OCI-LY7 (cell line): ENCODE measurements at regions not wholly inside any gene's neighbourhood (a gene's known extent, or its start where the extent isn't known, plus 50 kb on each side); places are given as distances from the start of the nearest gene placed in this dataset.

ENCODE experiments used
- BruUV-seq: library from RNA; stranded (reverse); fragments of 400-500 nt; replicated peaks from 2 replicates; lab custom pipeline; 2021; lab: Mats Ljungman, UMichigan
- CTCF ChIA-PET: fragments of 300-600 bp; sonication (Branson Sonifier 250); formaldehyde crosslinking; loops from one replicate; lab custom pipeline; 2022; ENCODE audit warnings: antibody characterized with exemption; ENCODE audit not compliant: unreplicated experiment; lab: Charles Lee
- POLR2A ChIA-PET: fragments of 300-600 bp; sonication (Branson Sonifier 250); formaldehyde crosslinking; loops from one replicate; lab custom pipeline; 2022; ENCODE audit warnings: antibody characterized with exemption; lab: Charles Lee
- DNase-seq: peaks from one replicate; pipeline ENCODE4 v3.0.0-alpha.2; 2015; ENCODE audit warnings: low spot score
- H2AFZ ChIP-seq: fragments of 200-600 bp; sonication (generic), shearing (Covaris generic); 2 replicates; pipeline ENCODE4 v1.6.1; 2014; ENCODE audit warnings: mild to moderate bottlenecking, antibody characterized with exemption, low read length, moderate library complexity
- H3K27ac ChIP-seq: fragments of 200-600 bp; sonication (generic); 2 replicates; pipeline ENCODE4 v1.5.1; 2014; ENCODE audit warnings: mixed run types, low read depth, mild to moderate bottlenecking, moderate library complexity, low read length, inconsistent platforms; ENCODE audit not compliant: poor library complexity, severe bottlenecking
- H3K36me3 ChIP-seq: fragments of 200-600 bp; sonication (generic); 2 replicates; pipeline ENCODE4 v1.6.1; 2014; ENCODE audit warnings: mild to moderate bottlenecking, antibody characterized with exemption, low read length, moderate library complexity, mixed read lengths; ENCODE audit not compliant: insufficient read depth
- H3K4me1 ChIP-seq: fragments of 200-600 bp; sonication (generic); 2 replicates; pipeline ENCODE4 v1.5.1; 2014; ENCODE audit warnings: mild to moderate bottlenecking, low read length; ENCODE audit not compliant: insufficient read depth, poor library complexity, severe bottlenecking
- H3K4me2 ChIP-seq: fragments of 200-600 bp; sonication (generic); 2 replicates; pipeline ENCODE4 v1.6.1; 2014; ENCODE audit warnings: mild to moderate bottlenecking, low read length
- H3K4me3 ChIP-seq: fragments of 200-600 bp; sonication (generic); 2 replicates; pipeline ENCODE4 v1.5.1; 2014; ENCODE audit warnings: mild to moderate bottlenecking, low read depth, low read length; ENCODE audit not compliant: poor library complexity, severe bottlenecking
- H3K79me2 ChIP-seq: fragments of 200-600 bp; sonication (generic); 2 replicates; pipeline ENCODE4 v1.6.1; 2016; ENCODE audit warnings: low read depth, mild to moderate bottlenecking, low read length, moderate library complexity, mixed read lengths; ENCODE audit not compliant: insufficient read depth
- H3K9me2 ChIP-seq: fragments of 200-600 bp; sonication (generic); 2 replicates; pipeline ENCODE4 v1.6.1; 2016; ENCODE audit warnings: mild to moderate bottlenecking, low read length, mixed read lengths; ENCODE audit not compliant: insufficient read depth
- H3K9me3 ChIP-seq: fragments of 200-600 bp; sonication (generic); 2 replicates; pipeline ENCODE4 v1.6.1; 2014; ENCODE audit warnings: mild to moderate bottlenecking, mixed run types, low read length, mixed read lengths
- H4K20me1 ChIP-seq: fragments of 200-600 bp; sonication (generic); 2 replicates; pipeline ENCODE4 v1.6.1; 2014; ENCODE audit warnings: mild to moderate bottlenecking, antibody characterized with exemption, low read length, moderate library complexity, mixed read lengths; ENCODE audit not compliant: insufficient read depth
- CTCF ChIP-seq: fragments of 200-600 bp; sonication (generic); conservative IDR thresholded peaks from 2 replicates; pipeline ENCODE4 v1.5.1; 2014; ENCODE audit warnings: mild to moderate bottlenecking, antibody characterized with exemption, low read length, moderate library complexity, mixed read lengths
- EZH2phosphoT487 ChIP-seq: fragments of 200-600 bp; sonication (generic); IDR thresholded peaks from 2 replicates; pipeline ENCODE4 v1.6.1; 2018; ENCODE audit warnings: low read depth, borderline replicate concordance, mild to moderate bottlenecking, mixed run types, antibody characterized with exemption, low read length, moderate library complexity, mixed read lengths
- intact Hi-C: fragments of 100-400 bp; cut with micrococcal nuclease; formaldehyde crosslinking; loops from one replicate; pipeline ENCODE4 v1.10.0; 2022; ENCODE audit not compliant: unreplicated experiment

- no peak for DNase-seq
- CTCF ChIA-PET = no interaction called here
- Histone ChIP-seq H3K4me3 (no peak overlapping the region), H3K9me2 (no peaks in the 10 kb centered on the region), H4K20me1 (no peaks in the 10 kb centered on the region), H3K36me3 (no peaks in the 10 kb centered on the region), H3K79me2 (no peaks in the 10 kb centered on the region), H3K27ac (no peak overlapping the region), H3K4me2 (no peak overlapping the region), H3K4me1 (no peaks in the 10 kb centered on the region), H3K9me3 (no peaks in the 10 kb centered on the region), H2AFZ (no peak overlapping the region)
- intact Hi-C loops = no loop called here
- POLR2A ChIA-PET = interaction anchor here (0.7 to 1.1 kb wide), 2 partner anchors 9 to 729 kb away, joined by 3 read pairs; no protein-coding TSS in a partner anchor
- BruUV-seq = no TSS peak
- TF ChIP-seq EZH2phosphoT487 = no peak
- no peak for TF ChIP-seq CTCF
These were observed 130.4 kb upstream of the INPP4B start for GRCh38 chr4:142976482-142976881.

DNA sequence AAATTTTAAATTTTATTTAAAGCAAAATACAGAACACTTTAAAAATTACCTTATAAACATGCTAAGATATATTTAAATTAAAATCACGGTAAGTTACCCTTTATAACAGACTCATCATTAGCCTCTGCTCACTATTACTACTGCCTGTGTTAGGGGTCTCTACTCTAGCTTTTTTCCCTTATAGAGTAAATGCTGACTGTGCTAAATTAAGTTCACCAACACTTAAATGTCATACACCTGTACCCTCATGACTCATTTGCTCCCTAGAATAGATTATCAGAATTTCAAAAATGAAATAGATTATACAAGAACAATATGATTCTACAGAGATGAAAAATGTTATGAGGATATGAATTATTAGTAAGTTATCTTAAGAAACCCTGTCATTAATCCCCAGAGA is 131.1 kb upstream of the INPP4B start:
- H4K20me1 ChIP-seq = no peaks in the 10 kb centered on the region
- POLR2A ChIA-PET = interaction anchor here (0.6 kb wide), 1 partner anchor 1726 kb away, joined by 3 read pairs; no protein-coding TSS in a partner anchor

More for the DNA sequence above, 131.1 kb upstream of the INPP4B start:
- H3K79me2 ChIP-seq = no peaks in the 10 kb centered on the region
- no TSS peak for BruUV-seq
- CTCF ChIA-PET = no interaction called here
- intact Hi-C loops = no loop called here
- H3K36me3 ChIP-seq = no peaks in the 10 kb centered on the region
- H3K4me2 ChIP-seq = no peak overlapping the region
- H3K9me3 ChIP-seq = no peaks in the 10 kb centered on the region
- TF ChIP-seq EZH2phosphoT487 (no peak), CTCF (no peak)
- no peak overlapping the region for H2AFZ ChIP-seq
- no peaks in the 10 kb centered on the region for H3K4me1 ChIP-seq
- no peaks in the 10 kb centered on the region for H3K9me2 ChIP-seq
- no peak overlapping the region for H3K4me3 ChIP-seq
- no peak for DNase-seq
- H3K27ac ChIP-seq = no peak overlapping the region
